NB4 (cell line): ENCODE measurements at regions not wholly inside any gene's neighbourhood (a gene's known extent, or its start where the extent isn't known, plus 50 kb on each side); places are given as distances from the start of the nearest gene placed in this dataset.
"Not testable (repeated sequence)": the region's sequence is repeated elsewhere in the genome, so short reads cannot be mapped to it uniquely, and the experiment has no call there.

ENCODE experiments used
- DNase-seq: peaks from one replicate; pipeline ENCODE4 v3.0.0; 2010; ENCODE audit warnings: low read depth
- H3K4me3 ChIP-seq: one replicate; pipeline ENCODE4 v1.5.1; 2011; ENCODE audit warnings: mild to moderate bottlenecking, low read depth, low read length, moderate library complexity
- CTCF ChIP-seq: IDR thresholded peaks from one replicate; pipeline ENCODE4 v1.5.1; 2012; ENCODE audit warnings: low read depth, low read length
- MAX ChIP-seq: IDR thresholded peaks from 2 replicates; pipeline ENCODE4 v1.6.1; 2011; ENCODE audit warnings: low read depth, low read length
- MYC ChIP-seq: IDR thresholded peaks from 2 replicates; pipeline ENCODE4 v1.6.1; 2011; ENCODE audit warnings: low read depth, low read length
- POLR2A ChIP-seq: IDR thresholded peaks from 2 replicates; pipeline ENCODE4 v1.6.1; 2011; ENCODE audit warnings: mild to moderate bottlenecking; ENCODE audit not compliant: insufficient read length; ENCODE audit errors: extremely low read depth

DNA sequence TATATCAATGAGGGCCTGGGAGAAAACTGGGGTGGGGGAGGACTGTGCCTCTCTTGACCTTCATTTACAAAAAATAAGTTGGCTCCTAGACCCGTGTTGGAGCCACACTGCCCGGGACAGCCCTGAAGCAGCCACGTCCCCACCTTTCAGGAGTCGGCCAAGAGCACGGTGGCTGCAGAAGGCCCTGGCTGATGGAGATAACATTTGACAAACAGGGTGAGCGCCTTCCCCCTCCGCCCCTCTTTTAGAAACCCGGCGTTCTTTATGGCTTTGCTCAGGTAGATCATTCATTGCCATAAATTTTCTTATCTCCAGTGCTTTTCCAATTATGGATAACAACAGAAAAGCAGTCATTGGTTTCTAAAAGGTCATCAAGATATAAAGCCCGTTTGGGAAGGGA lies 398.1 kb upstream of the TNRC6C start:
- H3K4me3 ChIP-seq: no peak overlapping the region
- no peak for DNase-seq
- TF ChIP-seq MYC (no peak), POLR2A (no peak), MAX (no peak), CTCF (no peak)

GRCh38 chr17:77560841-77561240 lies 397.7 kb upstream of the TNRC6C start:
- no peak for TF ChIP-seq CTCF
- no peak for TF ChIP-seq POLR2A
- TF ChIP-seq MYC: no peak
- no peak for TF ChIP-seq MAX
- no peak overlapping the region for H3K4me3 ChIP-seq
- no peak for DNase-seq

DNA sequence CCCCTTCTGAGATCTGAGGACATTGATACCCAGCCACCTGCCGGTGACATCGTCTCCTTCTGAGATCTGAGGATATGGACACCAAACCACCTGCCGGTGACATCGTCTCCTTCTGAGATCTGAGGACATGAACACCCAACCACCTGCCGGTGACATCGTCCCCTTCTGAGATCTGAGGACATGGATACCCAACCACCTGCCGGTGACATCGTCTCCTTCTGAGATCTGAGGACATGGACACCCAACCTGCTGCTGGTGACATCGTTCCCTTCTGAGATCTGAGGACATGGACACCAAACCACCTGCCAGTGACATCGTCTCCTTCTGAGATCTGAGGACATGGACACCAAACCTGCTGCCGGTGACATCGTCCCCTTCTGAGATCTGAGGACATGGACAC lies 396.1 kb upstream of the TNRC6C start:
- not testable (repeated sequence) for DNase-seq, H3K4me3 ChIP-seq

- no peak overlapping the region for H3K4me3 ChIP-seq
- no peak for DNase-seq
- TF ChIP-seq MAX (no peak), POLR2A (no peak), MYC (no peak), CTCF (no peak)
Measured at GRCh38 chr17:77563439-77564102, 394.9 kb upstream of the TNRC6C start.

DNA sequence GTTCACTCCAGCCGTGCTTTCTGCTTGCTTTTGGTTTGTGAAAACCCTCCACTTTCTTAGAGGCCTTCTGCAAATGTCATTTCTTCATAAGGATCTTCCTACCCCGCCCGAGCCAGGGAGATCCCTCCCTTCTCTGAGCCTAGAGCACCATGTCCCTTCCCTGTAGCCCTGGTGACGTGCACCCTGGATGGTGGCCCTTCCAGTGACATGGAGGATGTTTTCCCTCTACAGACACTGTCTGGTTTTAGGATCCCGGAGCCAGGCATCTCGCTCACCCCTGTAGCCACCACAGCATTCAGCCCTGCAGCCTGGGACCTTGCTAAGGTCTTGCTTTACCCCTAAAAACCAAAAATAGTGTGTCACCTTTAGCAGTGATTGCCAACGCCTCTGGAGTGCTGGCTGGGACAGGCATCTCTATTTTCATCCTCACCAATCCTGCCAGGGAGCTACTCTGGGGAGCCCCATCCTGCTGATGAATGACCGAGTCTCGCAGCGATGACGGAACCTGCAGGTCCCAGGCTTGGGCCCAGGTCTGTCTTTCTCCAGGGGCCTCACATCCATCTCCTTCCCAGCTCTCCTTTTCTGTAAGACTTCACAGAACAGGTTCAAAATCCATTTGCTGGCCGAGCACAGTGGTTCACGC lies 394.1 kb upstream of the TNRC6C start:
- DNase-seq: no peak
- TF ChIP-seq MAX: no peak
- TF ChIP-seq MYC: no peak
- TF ChIP-seq CTCF: no peak
- H3K4me3 ChIP-seq: no peak overlapping the region

DNA sequence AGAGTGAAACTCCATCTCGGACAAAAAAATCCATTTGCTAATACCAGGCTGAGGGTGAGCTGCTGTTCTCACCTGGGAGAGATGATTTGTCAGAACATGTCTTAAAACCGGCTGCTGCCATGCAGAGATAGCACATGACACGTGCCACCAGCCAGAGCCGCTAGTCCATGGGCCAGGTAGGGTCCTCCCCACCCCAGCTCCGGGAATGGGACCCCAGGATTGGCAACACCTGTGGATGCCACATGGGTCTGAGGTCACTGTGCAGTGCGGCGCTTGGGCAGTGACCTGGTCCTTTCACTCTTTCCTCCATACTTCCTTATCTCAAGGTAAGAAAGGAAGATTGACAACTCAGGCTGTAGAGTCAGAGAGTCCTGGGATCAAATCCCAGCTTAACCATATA lies 393.3 kb upstream of the TNRC6C start:
- TF ChIP-seq CTCF (no peak), MAX (no peak), MYC (no peak), POLR2A (no peak)
- no peak for DNase-seq
- H3K4me3 ChIP-seq: no peak overlapping the region
